GM12878 (cell line): ENCODE measurements at regions not wholly inside any gene's neighbourhood (a gene's known extent, or its start where the extent isn't known, plus 50 kb on each side); places are given as distances from the start of the nearest gene placed in this dataset.

Experiments
- ATAC-seq: fragments of 200-7000 bp; cut with Tn5 transposase; 3 replicates; pipeline ENCODE4 v1.9.1; 2020; ENCODE audit warnings: mild to moderate bottlenecking, moderate library complexity
- BruUV-seq: library from RNA; stranded (reverse); fragments of 400-500 nt; replicated peaks from 2 replicates; lab custom pipeline; 2021; lab: Mats Ljungman, UMichigan
- CTCF ChIA-PET: fragments of 300-600 bp; sonication (Branson Sonifier 250); formaldehyde crosslinking; extraction: SDS; loops from one replicate; lab custom pipeline; 2021; ENCODE audit warnings: inconsistent platforms; lab: Yijun Ruan, JAX
- POLR2A ChIA-PET: fragments of 350-600 bp; formaldehyde crosslinking; extraction: SDS; loops from one replicate; lab custom pipeline; 2021; ENCODE audit warnings: inconsistent platforms; lab: Charles Lee
- RAD21 ChIA-PET: fragments of 300-600 bp; sonication (Branson Sonifier 250); formaldehyde crosslinking; loops from one replicate; lab custom pipeline; 2023; ENCODE audit warnings: antibody characterized with exemption; ENCODE audit not compliant: unreplicated experiment; lab: Charles Lee
- SMC1A ChIA-PET: fragments of 300-600 bp; sonication (Branson Sonifier 250); formaldehyde crosslinking; loops from one replicate; lab custom pipeline; 2023; ENCODE audit not compliant: unreplicated experiment, uncharacterized antibody; lab: Charles Lee
- DNase-seq: peaks from one replicate; pipeline ENCODE4 v3.0.0-alpha.2; 2011; ENCODE audit warnings: low read depth, low spot score
- FAIRE-seq: peaks from 3 replicates; lab custom pipeline; 2011; peaks lifted over from hg19 to GRCh38; lab: Jason Lieb, UNC
- H2AFZ ChIP-seq: 2 replicates; pipeline ENCODE4 v1.6.0; 2011; ENCODE audit warnings: low read depth, low read length, control low read depth; ENCODE audit not compliant: control insufficient read depth
- H3K27ac ChIP-seq: 2 replicates; pipeline ENCODE4 v1.5.1; 2011; ENCODE audit warnings: control low read depth; ENCODE audit not compliant: control insufficient read depth, insufficient read depth
- H3K27me3 ChIP-seq, 2 experiments: replicated peaks in 1 of 2; 2 replicates each; pipeline versions ENCODE4 v1.6.0 to v1.6.1; 2011; ENCODE audit warnings: low read length in 1 of 2; ENCODE audit not compliant: control insufficient read depth in 2 of 2, insufficient read depth in 2 of 2
- H3K36me3 ChIP-seq, 2 experiments: 2 replicates each; pipeline ENCODE4 v1.5.1; 2011; ENCODE audit warnings: low read length in 1 of 2; ENCODE audit not compliant: control insufficient read depth in 2 of 2, insufficient read depth in 2 of 2
- H3K4me1 ChIP-seq: 2 replicates; pipeline ENCODE4 v1.6.1; 2011; ENCODE audit warnings: mild to moderate bottlenecking, low read length, moderate library complexity, mixed read lengths; ENCODE audit not compliant: control insufficient read depth, insufficient read depth
- H3K4me2 ChIP-seq: 2 replicates; pipeline ENCODE4 v1.6.0; 2011; ENCODE audit warnings: control low read depth; ENCODE audit not compliant: control insufficient read depth, insufficient read depth
- H3K4me3 ChIP-seq: fragments of 200-600 bp; sonication (generic); 2 replicates; pipeline ENCODE4 v1.5.1; 2016
- H3K79me2 ChIP-seq: 2 replicates; pipeline ENCODE4 v1.6.0; 2011; ENCODE audit warnings: low read length; ENCODE audit not compliant: control insufficient read depth, insufficient read depth
- H3K9ac ChIP-seq: 2 replicates; pipeline ENCODE4 v1.8.0; 2011; ENCODE audit warnings: low read length, control low read depth, mixed read lengths; ENCODE audit not compliant: control insufficient read depth, insufficient read depth
- H3K9me3 ChIP-seq: replicated peaks from 3 replicates; pipeline ENCODE4 v1.5.1; 2011; ENCODE audit warnings: mild to moderate bottlenecking, low read length; ENCODE audit not compliant: control insufficient read depth, insufficient read depth
- H4K20me1 ChIP-seq: 2 replicates; pipeline ENCODE4 v1.6.0; 2011; ENCODE audit not compliant: control insufficient read depth, insufficient read depth
- BCL11A ChIP-seq: IDR thresholded peaks from 2 replicates; pipeline ENCODE4 v1.6.1; 2011; ENCODE audit warnings: low read depth, low read length
- KLF5 ChIP-seq: fragments of 450-650 bp; IDR thresholded peaks from 2 replicates; pipeline ENCODE4 v1.6.1; 2014; ENCODE audit warnings: mild to moderate bottlenecking; ENCODE audit not compliant: partially characterized antibody
- MYB ChIP-seq: fragments of 150-350 bp; IDR thresholded peaks from 2 replicates; pipeline ENCODE4 v1.6.1; 2014; ENCODE audit warnings: mild to moderate bottlenecking, low read depth, low read length, borderline replicate concordance
- TCF7 ChIP-seq: IDR thresholded peaks from 2 replicates; pipeline ENCODE4 v1.6.1; 2014; ENCODE audit warnings: antibody characterized with exemption, borderline replicate concordance
- WGBS: methylation state at CpG from one replicate; pipeline ENCODE4 v1.1.6; 2016; ENCODE audit warnings: low lambda C conversion rate; ENCODE audit not compliant: insufficient replicate concordance, insufficient coverage; ENCODE audit errors: missing lambda C conversion rate; 5-methylcytosine and 5-hydroxymethylcytosine counted together
- in situ Hi-C: fragments of 300-500 bp; cut with MboI; formaldehyde crosslinking; loops from 9 replicates; pipeline ENCODE4 v1.14.3; 2018; ENCODE audit warnings: mixed read lengths
- intact Hi-C: fragments of 100-400 bp; cut with micrococcal nuclease; formaldehyde crosslinking; loops from one replicate; pipeline ENCODE4 v1.14.2; 2022; ENCODE audit not compliant: unreplicated experiment
- TF ChIP-seq, protein P1 (sequence below): fragments of 450-650 bp; formaldehyde crosslinking; IDR thresholded peaks from 2 replicates; pipeline ENCODE4 v1.4.0; 2020; ENCODE audit warnings: mild to moderate bottlenecking, moderate library complexity
- TF ChIP-seq, protein P2 (sequence below), 3 experiments: IDR thresholded peaks in 2 of 3; conservative IDR thresholded peaks in 1 of 3; 2 replicates each; pipeline ENCODE4 v1.5.1; 2011; ENCODE audit warnings: low read depth in 3 of 3, low read length in 3 of 3, mild to moderate bottlenecking in 3 of 3, control low read depth in 2 of 3, moderate library complexity in 2 of 3, inconsistent platforms in 1 of 3, mixed read lengths in 1 of 3; ENCODE audit not compliant: control insufficient read depth in 2 of 3, insufficient read depth in 1 of 3; ENCODE audit errors: extremely low read depth in 1 of 3

DNA sequence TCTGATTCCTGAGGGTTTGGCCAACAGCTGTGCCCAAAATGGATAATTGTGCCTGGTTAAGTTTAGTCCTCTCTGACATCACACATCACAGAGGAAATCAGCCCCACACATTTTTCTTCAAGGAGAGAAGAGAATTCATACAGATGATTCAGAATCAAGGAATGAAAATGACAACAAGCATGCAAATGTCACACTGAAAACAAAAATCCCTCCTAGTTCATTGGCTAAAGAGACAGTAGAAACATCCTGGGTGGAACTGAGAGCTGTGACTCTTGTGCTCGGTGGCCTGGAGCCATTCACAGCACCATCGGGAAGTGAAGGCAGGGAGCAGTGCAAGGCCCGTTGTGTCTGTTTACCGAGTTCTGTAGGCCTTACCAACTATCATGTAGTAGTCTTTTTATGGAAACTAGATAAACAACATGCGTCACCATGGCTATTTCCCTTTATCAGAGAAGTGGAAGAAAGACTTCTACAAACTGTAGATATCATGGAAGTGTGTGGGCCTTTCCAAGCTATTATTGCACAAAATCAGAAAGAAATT, 81.7 kb upstream of the TENT5A start (continued):
- TF ChIP-seq, protein P1, sequence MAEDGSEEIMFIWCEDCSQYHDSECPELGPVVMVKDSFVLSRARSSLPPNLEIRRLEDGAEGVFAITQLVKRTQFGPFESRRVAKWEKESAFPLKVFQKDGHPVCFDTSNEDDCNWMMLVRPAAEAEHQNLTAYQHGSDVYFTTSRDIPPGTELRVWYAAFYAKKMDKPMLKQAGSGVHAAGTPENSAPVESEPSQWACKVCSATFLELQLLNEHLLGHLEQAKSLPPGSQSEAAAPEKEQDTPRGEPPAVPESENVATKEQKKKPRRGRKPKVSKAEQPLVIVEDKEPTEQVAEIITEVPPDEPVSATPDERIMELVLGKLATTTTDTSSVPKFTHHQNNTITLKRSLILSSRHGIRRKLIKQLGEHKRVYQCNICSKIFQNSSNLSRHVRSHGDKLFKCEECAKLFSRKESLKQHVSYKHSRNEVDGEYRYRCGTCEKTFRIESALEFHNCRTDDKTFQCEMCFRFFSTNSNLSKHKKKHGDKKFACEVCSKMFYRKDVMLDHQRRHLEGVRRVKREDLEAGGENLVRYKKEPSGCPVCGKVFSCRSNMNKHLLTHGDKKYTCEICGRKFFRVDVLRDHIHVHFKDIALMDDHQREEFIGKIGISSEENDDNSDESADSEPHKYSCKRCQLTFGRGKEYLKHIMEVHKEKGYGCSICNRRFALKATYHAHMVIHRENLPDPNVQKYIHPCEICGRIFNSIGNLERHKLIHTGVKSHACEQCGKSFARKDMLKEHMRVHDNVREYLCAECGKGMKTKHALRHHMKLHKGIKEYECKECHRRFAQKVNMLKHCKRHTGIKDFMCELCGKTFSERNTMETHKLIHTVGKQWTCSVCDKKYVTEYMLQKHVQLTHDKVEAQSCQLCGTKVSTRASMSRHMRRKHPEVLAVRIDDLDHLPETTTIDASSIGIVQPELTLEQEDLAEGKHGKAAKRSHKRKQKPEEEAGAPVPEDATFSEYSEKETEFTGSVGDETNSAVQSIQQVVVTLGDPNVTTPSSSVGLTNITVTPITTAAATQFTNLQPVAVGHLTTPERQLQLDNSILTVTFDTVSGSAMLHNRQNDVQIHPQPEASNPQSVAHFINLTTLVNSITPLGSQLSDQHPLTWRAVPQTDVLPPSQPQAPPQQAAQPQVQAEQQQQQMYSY (CRISPR knock-in tag): no peak
- no peak for TF ChIP-seq MYB
- TF ChIP-seq, protein P2, sequence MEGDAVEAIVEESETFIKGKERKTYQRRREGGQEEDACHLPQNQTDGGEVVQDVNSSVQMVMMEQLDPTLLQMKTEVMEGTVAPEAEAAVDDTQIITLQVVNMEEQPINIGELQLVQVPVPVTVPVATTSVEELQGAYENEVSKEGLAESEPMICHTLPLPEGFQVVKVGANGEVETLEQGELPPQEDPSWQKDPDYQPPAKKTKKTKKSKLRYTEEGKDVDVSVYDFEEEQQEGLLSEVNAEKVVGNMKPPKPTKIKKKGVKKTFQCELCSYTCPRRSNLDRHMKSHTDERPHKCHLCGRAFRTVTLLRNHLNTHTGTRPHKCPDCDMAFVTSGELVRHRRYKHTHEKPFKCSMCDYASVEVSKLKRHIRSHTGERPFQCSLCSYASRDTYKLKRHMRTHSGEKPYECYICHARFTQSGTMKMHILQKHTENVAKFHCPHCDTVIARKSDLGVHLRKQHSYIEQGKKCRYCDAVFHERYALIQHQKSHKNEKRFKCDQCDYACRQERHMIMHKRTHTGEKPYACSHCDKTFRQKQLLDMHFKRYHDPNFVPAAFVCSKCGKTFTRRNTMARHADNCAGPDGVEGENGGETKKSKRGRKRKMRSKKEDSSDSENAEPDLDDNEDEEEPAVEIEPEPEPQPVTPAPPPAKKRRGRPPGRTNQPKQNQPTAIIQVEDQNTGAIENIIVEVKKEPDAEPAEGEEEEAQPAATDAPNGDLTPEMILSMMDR (IDR thresholded peaks at IDR 0.05 in 2 of 3, conservative IDR thresholded peaks at IDR 0.05 in 1 of 3; ENCODE audit: control insufficient read depth in 2 of 3, extremely low read depth in 1 of 3, insufficient read depth in 1 of 3, low read depth in 3 of 3, low read length in 3 of 3): no peak
- TF ChIP-seq BCL11A: no peak
- TF ChIP-seq, all 136 proteins: peak for 0

DNA sequence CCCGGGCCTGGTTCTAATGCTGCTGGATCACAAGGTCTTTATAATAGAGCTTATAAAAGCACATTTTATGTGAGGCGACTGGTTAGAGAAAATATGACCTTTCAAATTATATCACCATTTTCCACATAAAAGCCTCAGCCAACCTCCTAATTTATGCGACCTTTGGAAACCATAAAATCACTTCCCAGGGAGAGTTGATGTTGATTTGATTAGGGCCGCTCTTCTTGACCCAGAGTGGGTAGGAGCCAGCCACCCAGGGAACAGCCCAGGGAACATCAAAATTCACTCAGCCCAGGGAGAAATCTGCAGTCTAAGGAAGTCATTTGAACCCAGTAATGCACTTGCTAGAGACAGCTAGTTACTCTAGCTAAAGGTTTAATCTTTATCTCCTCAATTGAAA, 79.8 kb upstream of the TENT5A start:
- no peak for FAIRE-seq
- Histone ChIP-seq H3K4me3 (no peak overlapping the region), H3K4me2 (no peak overlapping the region), H3K27me3 (no peaks in the 10 kb centered on the region), H3K27ac (no peak overlapping the region), H3K4me1 (no peaks in the 10 kb centered on the region), H4K20me1 (no peaks in the 10 kb centered on the region), H3K79me2 (no peaks in the 10 kb centered on the region), H3K36me3 (no peaks in the 10 kb centered on the region), H2AFZ (no peak overlapping the region), H3K9ac (no peak overlapping the region), H3K9me3 (no peaks in the 10 kb centered on the region)
- SMC1A ChIA-PET: interaction anchor here (1.1 to 1.2 kb wide), 2 partner anchors 11 to 61 kb away, joined by 3 read pairs; no protein-coding TSS in a partner anchor
- WGBS: 21% methylated on average over 4 of the region's 4 CpGs
- CTCF ChIA-PET: interaction anchor here (1.1 kb wide), 1 partner anchor 10 kb away, joined by 3 read pairs; no protein-coding TSS in a partner anchor
- RAD21 ChIA-PET: no interaction called here
- in situ Hi-C loops (no loop called here), intact Hi-C loops (no loop called here)
- no TSS peak for BruUV-seq
- no peak for DNase-seq
- no peak for ATAC-seq
- no peak for TF ChIP-seq TCF7
- no peak for TF ChIP-seq KLF5
- POLR2A ChIA-PET: no interaction called here
